HCT116 (cell line): ENCODE measurements at regions not wholly inside any gene's neighbourhood (a gene's known extent, or its start where the extent isn't known, plus 50 kb on each side); places are given as distances from the start of the nearest gene placed in this dataset.

ENCODE experiments used
- ATAC-seq: fragments of 200-7000 bp; cut with Tn5 transposase; 2 replicates; pipeline ENCODE4 v1.9.1; 2020; ENCODE audit warnings: mild to moderate bottlenecking, moderate library complexity
- BruUV-seq: library from RNA; stranded (reverse); fragments of 400-500 nt; replicated peaks from 2 replicates; lab custom pipeline; 2021; lab: Mats Ljungman, UMichigan
- CTCF ChIA-PET: fragments of 300-600 bp; sonication (Branson Sonifier 250); formaldehyde crosslinking; loops from one replicate; lab custom pipeline; 2021; ENCODE audit warnings: antibody characterized with exemption; lab: Charles Lee
- POLR2A ChIA-PET: fragments of 300-600, 350-600 bp; sonication (Branson Sonifier 250); formaldehyde crosslinking; loops from one replicate; lab custom pipeline; 2021; ENCODE audit warnings: antibody characterized with exemption; lab: Charles Lee
- RAD21 ChIA-PET, 2 experiments: fragments of 300-600 bp; sonication (Branson Sonifier 250); formaldehyde crosslinking; loops; one replicate each; lab custom pipeline; 2023; ENCODE audit warnings: low total read pairs in 2 of 2; ENCODE audit not compliant: uncharacterized antibody in 2 of 2, unreplicated experiment in 2 of 2, low non-redundant PET in 1 of 2; lab: Charles Lee
- DNase-seq: peaks from one replicate; pipeline ENCODE4 v3.0.0-alpha.2; 2010; ENCODE audit warnings: low read depth, low spot score
- H2AFZ ChIP-seq: fragments of 200-600 bp; shearing (Covaris generic), sonication (generic); 2 replicates; pipeline ENCODE4 v1.6.1; 2017; ENCODE audit warnings: low read depth, mixed run types, mixed read lengths, antibody characterized with exemption, low read length; ENCODE audit not compliant: poor library complexity, severe bottlenecking
- H3K27ac ChIP-seq: 2 replicates; pipeline ENCODE4 v1.5.1; 2012; ENCODE audit warnings: low read depth, low read length
- H3K27me3 ChIP-seq: fragments of 200-600 bp; sonication (generic); 2 replicates; pipeline ENCODE4 v1.6.1; 2016; ENCODE audit warnings: mixed run types, low read length, mixed read lengths; ENCODE audit not compliant: insufficient read depth
- H3K36me3 ChIP-seq, 2 experiments: fragments of 200-500 bp in 1 of 2; fragments of 200-600 bp in 1 of 2; sonication (Bioruptor generic) in 1 of 2; sonication (generic) in 1 of 2; 2 replicates each; pipeline versions ENCODE4 v1.5.1 to v1.6.1; 2014 to 2016; ENCODE audit warnings: low read length in 2 of 2, inconsistent platforms in 1 of 2, mixed read lengths in 1 of 2, mixed run types in 1 of 2; ENCODE audit not compliant: insufficient read depth in 2 of 2, control insufficient read depth in 1 of 2
- H3K4me1 ChIP-seq, 2 experiments: fragments of 200-600 bp in 1 of 2; sonication (generic) in 1 of 2; 2 replicates each; pipeline versions ENCODE4 v1.5.1 to v1.6.1; 2012 to 2017; ENCODE audit warnings: low read length in 2 of 2, inconsistent platforms in 1 of 2, mild to moderate bottlenecking in 1 of 2, mixed read lengths in 1 of 2, mixed run types in 1 of 2, moderate library complexity in 1 of 2; ENCODE audit not compliant: insufficient read depth in 2 of 2, control insufficient read depth in 1 of 2
- H3K4me2 ChIP-seq: fragments of 200-600 bp; sonication (generic); 2 replicates; pipeline ENCODE4 v1.6.1; 2017; ENCODE audit warnings: mixed run types, low read length, mixed read lengths
- H3K4me3 ChIP-seq, 2 experiments: fragments of 200-600 bp in 1 of 2; sonication (generic) in 1 of 2; replicated peaks in 1 of 2; 2 replicates each; pipeline ENCODE4 v1.5.1; 2011 to 2016; ENCODE audit warnings: low read length in 2 of 2, control low read depth in 1 of 2, low read depth in 1 of 2, mild to moderate bottlenecking in 1 of 2, mixed read lengths in 1 of 2, mixed run types in 1 of 2
- H3K79me2 ChIP-seq: fragments of 200-600 bp; sonication (generic); 2 replicates; pipeline ENCODE4 v1.6.1; 2017; ENCODE audit warnings: mild to moderate bottlenecking, mixed run types, low read length, moderate library complexity, mixed read lengths; ENCODE audit not compliant: insufficient read depth
- H3K9ac ChIP-seq: fragments of 200-600 bp; sonication (generic); 2 replicates; pipeline ENCODE4 v1.6.1; 2016; ENCODE audit warnings: low read length, mixed read lengths
- H3K9me2 ChIP-seq: fragments of 200-600 bp; sonication (generic), shearing (Covaris generic); 2 replicates; pipeline ENCODE4 v1.6.1; 2017; ENCODE audit warnings: mixed run types, mild to moderate bottlenecking, moderate library complexity; ENCODE audit not compliant: insufficient read depth
- H3K9me3 ChIP-seq, 2 experiments: fragments of 200-500 bp in 1 of 2; fragments of 200-600 bp in 1 of 2; sonication (Bioruptor generic) in 1 of 2; sonication (generic) in 1 of 2; 2 replicates each; pipeline ENCODE4 v1.6.1; 2014 to 2017; ENCODE audit warnings: low read length in 2 of 2, mixed read lengths in 2 of 2, inconsistent platforms in 1 of 2, low read depth in 1 of 2, mild to moderate bottlenecking in 1 of 2, mixed run types in 1 of 2, moderate library complexity in 1 of 2; ENCODE audit not compliant: control insufficient read depth in 1 of 2, insufficient read depth in 1 of 2
- H4K20me1 ChIP-seq: fragments of 200-600 bp; sonication (generic), shearing (Covaris generic); 2 replicates; pipeline ENCODE4 v1.6.1; 2017; ENCODE audit warnings: mixed run types, mild to moderate bottlenecking, moderate library complexity; ENCODE audit not compliant: insufficient read depth
- CBX3 ChIP-seq: IDR thresholded peaks from 2 replicates; pipeline ENCODE4 v1.6.1; 2012; ENCODE audit warnings: low read depth
- CTCF ChIP-seq, 3 experiments: fragments of 200-600 bp in 1 of 3; sonication (generic) in 1 of 3; IDR thresholded peaks in 2 of 3; conservative IDR thresholded peaks in 1 of 3; 2 replicates each; pipeline ENCODE4 v1.5.1; 2012 to 2017; ENCODE audit warnings: low read depth in 2 of 3, low read length in 2 of 3, antibody characterized with exemption in 1 of 3, borderline replicate concordance in 1 of 3, control low read depth in 1 of 3, mild to moderate bottlenecking in 1 of 3, mixed read lengths in 1 of 3, mixed run types in 1 of 3, moderate library complexity in 1 of 3; ENCODE audit not compliant: insufficient read depth in 1 of 3
- JUND ChIP-seq: IDR thresholded peaks from 2 replicates; pipeline ENCODE4 v1.6.1; 2012
- POLR2AphosphoS5 ChIP-seq: IDR thresholded peaks from 2 replicates; pipeline ENCODE4 v1.6.1; 2011; ENCODE audit warnings: mild to moderate bottlenecking, low read depth, low read length, moderate library complexity
- RAD21 ChIP-seq: IDR thresholded peaks from 2 replicates; pipeline ENCODE4 v1.6.1; 2012; ENCODE audit warnings: low read depth, mild to moderate bottlenecking
- SP1 ChIP-seq: IDR thresholded peaks from 2 replicates; pipeline ENCODE4 v1.6.1; 2012; ENCODE audit warnings: low read depth
- SRF ChIP-seq: IDR thresholded peaks from 2 replicates; pipeline ENCODE4 v1.6.1; 2012; ENCODE audit warnings: low read depth
- intact Hi-C: fragments of 100-400 bp; cut with micrococcal nuclease; formaldehyde crosslinking; loops from 2 replicates; pipeline ENCODE4 v1.10.0; 2022

GRCh38 chr17:5892921-5893675 lies 177.1 kb upstream of the WSCD1 start (continued):
- TF ChIP-seq CTCF (IDR thresholded peaks at IDR 0.05 in 2 of 3, conservative IDR thresholded peaks at IDR 0.05 in 1 of 3; ENCODE audit: borderline replicate concordance in 1 of 3, insufficient read depth in 1 of 3, low read depth in 2 of 3, low read length in 2 of 3): no peak
- no peak for TF ChIP-seq SRF

GRCh38 chr17:5893741-5894140 lies 176.4 kb upstream of the WSCD1 start:
- Histone ChIP-seq H3K4me1 (no peaks in the 10 kb centered on the region), H3K4me2 (no peak overlapping the region), H4K20me1 (no peaks in the 10 kb centered on the region), H3K9me2 (no peaks in the 10 kb centered on the region), H2AFZ (no peak overlapping the region), H3K9ac (no peak overlapping the region), H3K9me3 (no peaks in the 10 kb centered on the region), H3K27ac (no peak overlapping the region), H3K79me2 (no peaks in the 10 kb centered on the region), H3K27me3 (peaks cover 49% of the 10 kb centered on the region), H3K36me3 (no peaks in the 10 kb centered on the region), H3K4me3 (no peak overlapping the region)
- TF ChIP-seq RAD21 (no peak), SP1 (no peak), CBX3 (no peak), POLR2AphosphoS5 (no peak), JUND (no peak), CTCF (IDR thresholded peaks at IDR 0.05 in 2 of 3, conservative IDR thresholded peaks at IDR 0.05 in 1 of 3; ENCODE audit: borderline replicate concordance in 1 of 3, insufficient read depth in 1 of 3, low read depth in 2 of 3, low read length in 2 of 3) (no peak)
- RAD21 ChIA-PET: no interaction called here
- CTCF ChIA-PET: no interaction called here
- intact Hi-C loops: no loop called here
- ATAC-seq (no peak), DNase-seq (no peak)
- BruUV-seq: no TSS peak
- POLR2A ChIA-PET: no interaction called here
